Adrenal gland (tissue), 5 donors: ENCODE measurements at regions not wholly inside any gene's neighbourhood (a gene's known extent, or its start where the extent isn't known, plus 50 kb on each side); places are given as distances from the start of the nearest gene placed in this dataset.

ENCODE experiments used
- CTCF ChIP-seq, 6 experiments: fragments of 450-650 bp in 4 of 6; fragments of 200-600 bp in 2 of 6; sonication (generic) in 1 of 6; IDR thresholded peaks; 1 replicate in 5 of 6; 2 replicates in 1 of 6; pipeline versions ENCODE4 v1.5.1 to v1.8.0; 2016 to 2021; ENCODE audit warnings: antibody characterized with exemption in 6 of 6, mild to moderate bottlenecking in 2 of 6, moderate library complexity in 1 of 6
- POLR2A ChIP-seq, 2 donors: fragments of 450-650 bp; IDR thresholded peaks; one replicate each; pipeline ENCODE4 v1.6.1; 2017; ENCODE audit warnings: antibody characterized with exemption in 2 of 2, mild to moderate bottlenecking in 2 of 2, moderate library complexity in 1 of 2
- donor health status: DM: no; HTN: no; CAD: no.

GRCh38 chr13:60288569-60288968 is 108.5 kb upstream of the TDRD3 start:
- TF ChIP-seq CTCF (IDR thresholded peaks at IDR 0.05) (no peak), POLR2A (IDR thresholded peaks at IDR 0.05) (no peak)
